A673 (cell line): ENCODE measurements at regions not wholly inside any gene's neighbourhood (a gene's known extent, or its start where the extent isn't known, plus 50 kb on each side); places are given as distances from the start of the nearest gene placed in this dataset.

ENCODE experiments used
- EZH2 ChIP-seq: fragments of 200-600 bp; sonication (generic); IDR thresholded peaks from 2 replicates; pipeline ENCODE4 v1.6.1; 2017; ENCODE audit warnings: borderline replicate concordance, low read depth, mild to moderate bottlenecking, mixed read lengths, antibody characterized with exemption, low read length; ENCODE audit not compliant: poor library complexity, severe bottlenecking
- TF ChIP-seq, protein P1 (sequence below): fragments of 300-800, 200-600 bp; sonication (generic); conservative IDR thresholded peaks from 2 replicates; pipeline ENCODE4 v1.5.1; 2017; ENCODE audit warnings: low read depth, mild to moderate bottlenecking, antibody characterized with exemption, low read length, moderate library complexity, mixed read lengths

DNA sequence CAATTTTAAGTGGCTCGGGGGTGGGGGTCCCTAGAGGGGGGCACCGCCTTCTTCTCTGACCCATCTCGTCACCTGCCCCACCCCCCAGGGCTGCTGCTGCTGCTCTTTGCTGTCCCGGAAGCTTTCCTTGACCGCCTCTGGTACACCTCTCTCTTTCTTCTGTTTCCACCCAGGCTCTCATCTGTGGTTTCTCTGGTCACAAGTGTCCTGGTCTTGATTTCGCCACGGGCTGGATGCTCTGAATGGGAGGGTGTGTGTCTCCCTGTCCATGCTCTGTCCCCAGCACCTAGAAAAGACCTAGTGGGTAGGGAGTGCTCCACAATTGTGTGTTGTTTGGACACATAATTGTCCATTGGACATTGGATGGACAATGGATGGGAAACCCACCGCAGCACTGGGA, 134.7 kb upstream of the CIBAR2 start:
- TF ChIP-seq, protein P1, sequence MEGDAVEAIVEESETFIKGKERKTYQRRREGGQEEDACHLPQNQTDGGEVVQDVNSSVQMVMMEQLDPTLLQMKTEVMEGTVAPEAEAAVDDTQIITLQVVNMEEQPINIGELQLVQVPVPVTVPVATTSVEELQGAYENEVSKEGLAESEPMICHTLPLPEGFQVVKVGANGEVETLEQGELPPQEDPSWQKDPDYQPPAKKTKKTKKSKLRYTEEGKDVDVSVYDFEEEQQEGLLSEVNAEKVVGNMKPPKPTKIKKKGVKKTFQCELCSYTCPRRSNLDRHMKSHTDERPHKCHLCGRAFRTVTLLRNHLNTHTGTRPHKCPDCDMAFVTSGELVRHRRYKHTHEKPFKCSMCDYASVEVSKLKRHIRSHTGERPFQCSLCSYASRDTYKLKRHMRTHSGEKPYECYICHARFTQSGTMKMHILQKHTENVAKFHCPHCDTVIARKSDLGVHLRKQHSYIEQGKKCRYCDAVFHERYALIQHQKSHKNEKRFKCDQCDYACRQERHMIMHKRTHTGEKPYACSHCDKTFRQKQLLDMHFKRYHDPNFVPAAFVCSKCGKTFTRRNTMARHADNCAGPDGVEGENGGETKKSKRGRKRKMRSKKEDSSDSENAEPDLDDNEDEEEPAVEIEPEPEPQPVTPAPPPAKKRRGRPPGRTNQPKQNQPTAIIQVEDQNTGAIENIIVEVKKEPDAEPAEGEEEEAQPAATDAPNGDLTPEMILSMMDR = no peak
- TF ChIP-seq EZH2 = no peak
